ENCODE measurements at regions not wholly inside any gene's neighbourhood (a gene's known extent, or its start where the extent isn't known, plus 50 kb on each side); places are given as distances from the start of the nearest gene placed in this dataset.

DNA sequence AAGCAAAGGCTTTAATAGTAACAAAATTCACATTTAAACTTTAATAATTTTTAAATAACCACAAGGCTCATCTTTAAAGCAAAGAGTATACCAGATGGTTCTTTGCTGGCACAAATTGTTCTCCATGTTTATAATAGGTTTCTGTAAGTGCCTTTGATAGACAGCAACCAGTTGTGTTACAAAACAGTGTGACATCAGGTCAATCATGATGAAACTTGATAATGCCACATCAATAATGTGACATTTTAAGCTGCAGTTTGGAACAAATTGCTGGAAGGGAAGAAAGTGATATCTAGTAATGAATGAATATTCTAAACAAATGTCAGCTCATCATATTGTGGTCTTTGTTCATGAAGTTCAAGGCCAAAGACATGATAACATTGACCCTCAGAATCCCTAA lies 87.5 kb upstream of the MEI4 start:
- no peak overlapping the region for H3K4me3 ChIP-seq (ENCODE audit: low read length in 3 of 3)
- no peaks in the 10 kb centered on the region for H3K27me3 ChIP-seq (ENCODE audit: control insufficient read depth, insufficient read depth, low read length)
- FAIRE-seq (no peak), DNase-seq (no peak)
- H3K27ac ChIP-seq (ENCODE audit: low read depth in 2 of 2, low read length in 2 of 2), result no peak overlapping the region
- TF ChIP-seq, protein P1, sequence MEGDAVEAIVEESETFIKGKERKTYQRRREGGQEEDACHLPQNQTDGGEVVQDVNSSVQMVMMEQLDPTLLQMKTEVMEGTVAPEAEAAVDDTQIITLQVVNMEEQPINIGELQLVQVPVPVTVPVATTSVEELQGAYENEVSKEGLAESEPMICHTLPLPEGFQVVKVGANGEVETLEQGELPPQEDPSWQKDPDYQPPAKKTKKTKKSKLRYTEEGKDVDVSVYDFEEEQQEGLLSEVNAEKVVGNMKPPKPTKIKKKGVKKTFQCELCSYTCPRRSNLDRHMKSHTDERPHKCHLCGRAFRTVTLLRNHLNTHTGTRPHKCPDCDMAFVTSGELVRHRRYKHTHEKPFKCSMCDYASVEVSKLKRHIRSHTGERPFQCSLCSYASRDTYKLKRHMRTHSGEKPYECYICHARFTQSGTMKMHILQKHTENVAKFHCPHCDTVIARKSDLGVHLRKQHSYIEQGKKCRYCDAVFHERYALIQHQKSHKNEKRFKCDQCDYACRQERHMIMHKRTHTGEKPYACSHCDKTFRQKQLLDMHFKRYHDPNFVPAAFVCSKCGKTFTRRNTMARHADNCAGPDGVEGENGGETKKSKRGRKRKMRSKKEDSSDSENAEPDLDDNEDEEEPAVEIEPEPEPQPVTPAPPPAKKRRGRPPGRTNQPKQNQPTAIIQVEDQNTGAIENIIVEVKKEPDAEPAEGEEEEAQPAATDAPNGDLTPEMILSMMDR (IDR thresholded peaks at IDR 0.05; ENCODE audit: borderline replicate concordance, extremely low read depth, insufficient read depth), result no peak
- intact Hi-C loops (cut with DNase I), result no loop called here
- no peaks in the 10 kb centered on the region for H3K36me3 ChIP-seq (ENCODE audit: control insufficient read depth in 2 of 3, insufficient read depth in 3 of 3, low read length in 3 of 3)
- H3K9me3 ChIP-seq (ENCODE audit: control insufficient read depth in 2 of 3, insufficient read depth in 1 of 3, low read length in 3 of 3), result no peaks in the 10 kb centered on the region
- no peak overlapping the region for H3K9ac ChIP-seq (ENCODE audit: low read length in 3 of 3)
- no peaks in the 10 kb centered on the region for H3K4me1 ChIP-seq (ENCODE audit: control insufficient read depth in 2 of 3, insufficient read depth in 2 of 3, low read depth in 1 of 3, low read length in 3 of 3)

DNA sequence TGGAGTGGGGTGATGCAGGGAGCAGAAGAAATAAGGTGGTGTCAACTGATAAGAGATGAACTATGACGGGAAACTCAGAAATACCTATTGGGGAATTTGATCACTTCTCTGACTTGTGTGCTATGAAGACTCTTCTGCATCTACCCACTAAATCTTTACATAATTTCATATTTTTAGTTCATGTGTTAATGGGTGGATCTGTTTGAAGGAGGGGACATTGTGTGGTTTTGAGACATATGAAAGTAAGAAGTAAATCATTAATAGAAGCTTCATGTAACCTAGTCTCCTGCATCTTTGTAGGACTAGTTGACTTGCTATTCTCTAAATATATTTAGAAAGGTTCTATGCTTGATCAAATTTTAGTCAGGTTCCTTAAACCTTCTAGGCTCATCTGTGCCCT lies 86.6 kb upstream of the MEI4 start:
- H3K9ac ChIP-seq (ENCODE audit: low read length in 3 of 3), result no peak overlapping the region
- no peaks in the 10 kb centered on the region for H3K9me3 ChIP-seq (ENCODE audit: control insufficient read depth in 2 of 3, insufficient read depth in 1 of 3, low read length in 3 of 3)
- no peak overlapping the region for H3K27ac ChIP-seq (ENCODE audit: low read depth in 2 of 2, low read length in 2 of 2)
- H3K27me3 ChIP-seq (ENCODE audit: control insufficient read depth, insufficient read depth, low read length), result no peaks in the 10 kb centered on the region
- TF ChIP-seq, protein P1 (IDR thresholded peaks at IDR 0.05; ENCODE audit: borderline replicate concordance, extremely low read depth, insufficient read depth), result no peak
- FAIRE-seq (no peak), DNase-seq (no peak)
- H3K4me1 ChIP-seq (ENCODE audit: control insufficient read depth in 2 of 3, insufficient read depth in 2 of 3, low read depth in 1 of 3, low read length in 3 of 3), result no peaks in the 10 kb centered on the region
- intact Hi-C loops (cut with DNase I), result no loop called here
- H3K36me3 ChIP-seq (ENCODE audit: control insufficient read depth in 2 of 3, insufficient read depth in 3 of 3, low read length in 3 of 3), result no peaks in the 10 kb centered on the region
- H3K4me3 ChIP-seq (ENCODE audit: low read length in 3 of 3), result no peak overlapping the region

DNA sequence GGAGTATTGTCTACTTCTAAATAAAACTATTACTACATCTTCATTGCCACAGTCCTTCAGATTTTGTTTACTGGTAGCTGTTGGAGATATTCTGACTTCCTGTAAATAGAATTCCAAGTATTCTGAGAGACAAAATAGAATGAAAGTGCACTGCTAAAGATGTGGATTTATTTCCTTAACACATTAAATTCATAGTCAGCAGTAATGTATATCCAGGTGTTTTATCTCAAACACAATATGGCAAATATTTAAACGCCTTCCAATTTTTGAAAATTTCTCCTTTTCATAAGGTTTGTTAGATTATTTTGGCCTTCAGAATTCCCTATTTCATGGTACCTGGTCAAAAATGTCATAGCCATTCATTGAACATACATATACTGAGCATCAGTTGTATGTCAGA lies 84.3 kb upstream of the MEI4 start:
- TF ChIP-seq, protein P1 (IDR thresholded peaks at IDR 0.05; ENCODE audit: borderline replicate concordance, extremely low read depth, insufficient read depth), result no peak
- H3K36me3 ChIP-seq (ENCODE audit: control insufficient read depth in 2 of 3, insufficient read depth in 3 of 3, low read length in 3 of 3), result no peaks in the 10 kb centered on the region
- no peak for FAIRE-seq
- H3K9ac ChIP-seq (ENCODE audit: low read length in 3 of 3), result no peak overlapping the region
- no peaks in the 10 kb centered on the region for H3K4me1 ChIP-seq (ENCODE audit: control insufficient read depth in 2 of 3, insufficient read depth in 2 of 3, low read depth in 1 of 3, low read length in 3 of 3)
- no peak for DNase-seq
- no peak overlapping the region for H3K27ac ChIP-seq (ENCODE audit: low read depth in 2 of 2, low read length in 2 of 2)
- no peak overlapping the region for H3K4me3 ChIP-seq (ENCODE audit: low read length in 3 of 3)
- intact Hi-C loops (cut with DNase I), result no loop called here
- no peaks in the 10 kb centered on the region for H3K27me3 ChIP-seq (ENCODE audit: control insufficient read depth, insufficient read depth, low read length)
- no peaks in the 10 kb centered on the region for H3K9me3 ChIP-seq (ENCODE audit: control insufficient read depth in 2 of 3, insufficient read depth in 1 of 3, low read length in 3 of 3)

GRCh38 chr6:77573843-77574242 lies 79.0 kb upstream of the MEI4 start:
- Histone ChIP-seq H3K27me3 (ENCODE audit: control insufficient read depth, insufficient read depth, low read length) (no peaks in the 10 kb centered on the region), H3K9ac (ENCODE audit: low read length in 3 of 3) (no peak overlapping the region), H3K36me3 (ENCODE audit: control insufficient read depth in 2 of 3, insufficient read depth in 3 of 3, low read length in 3 of 3) (no peaks in the 10 kb centered on the region), H3K27ac (ENCODE audit: low read depth in 2 of 2, low read length in 2 of 2) (no peak overlapping the region), H3K4me3 (ENCODE audit: low read length in 3 of 3) (no peak overlapping the region), H3K9me3 (ENCODE audit: control insufficient read depth in 2 of 3, insufficient read depth in 1 of 3, low read length in 3 of 3) (no peaks in the 10 kb centered on the region), H3K4me1 (ENCODE audit: control insufficient read depth in 2 of 3, insufficient read depth in 2 of 3, low read depth in 1 of 3, low read length in 3 of 3) (no peaks in the 10 kb centered on the region)
- intact Hi-C loops (cut with DNase I), result no loop called here
- no peak for FAIRE-seq
- no peak for DNase-seq
- TF ChIP-seq, protein P1 (IDR thresholded peaks at IDR 0.05; ENCODE audit: borderline replicate concordance, extremely low read depth, insufficient read depth), result no peak

Measured in kidney (tissue), 13 donors.